ENCODE measurements at regions not wholly inside any gene's neighbourhood (a gene's known extent, or its start where the extent isn't known, plus 50 kb on each side); places are given as distances from the start of the nearest gene placed in this dataset.

DNA sequence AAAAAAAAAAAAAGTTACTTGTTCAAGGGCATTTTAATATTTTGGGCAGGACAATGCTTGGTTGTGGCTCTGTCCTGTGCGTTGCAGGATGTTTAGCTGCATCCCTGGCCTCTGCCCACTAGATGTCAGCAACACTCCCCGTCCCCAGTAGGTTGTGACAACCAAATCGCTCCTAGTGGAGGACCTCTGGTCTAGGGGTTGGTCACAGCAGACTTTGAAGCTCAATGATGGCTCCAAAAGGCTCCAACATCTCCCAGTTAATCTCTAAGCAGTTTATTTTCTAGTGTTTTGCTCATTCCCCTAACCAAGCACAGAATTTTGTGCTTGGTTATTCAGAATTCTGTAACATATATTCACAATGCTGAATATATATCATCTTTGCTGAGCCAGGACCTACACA lies 67.0 kb downstream of the CHRNA1 start:
- Histone ChIP-seq H3K4me1 (ENCODE audit: control insufficient read depth in 1 of 2, insufficient read depth in 2 of 2, low read length in 2 of 2) (peaks cover 4 to 17% of the 10 kb centered on the region in 2 experiments), H2AFZ (ENCODE audit: insufficient read depth, low read length, poor library complexity) (no peak overlapping the region)
- no CpG with 5 or more reads among the region's 3 CpGs for WGBS (ENCODE audit: extremely low coverage, insufficient coverage, insufficient read length)

DNA sequence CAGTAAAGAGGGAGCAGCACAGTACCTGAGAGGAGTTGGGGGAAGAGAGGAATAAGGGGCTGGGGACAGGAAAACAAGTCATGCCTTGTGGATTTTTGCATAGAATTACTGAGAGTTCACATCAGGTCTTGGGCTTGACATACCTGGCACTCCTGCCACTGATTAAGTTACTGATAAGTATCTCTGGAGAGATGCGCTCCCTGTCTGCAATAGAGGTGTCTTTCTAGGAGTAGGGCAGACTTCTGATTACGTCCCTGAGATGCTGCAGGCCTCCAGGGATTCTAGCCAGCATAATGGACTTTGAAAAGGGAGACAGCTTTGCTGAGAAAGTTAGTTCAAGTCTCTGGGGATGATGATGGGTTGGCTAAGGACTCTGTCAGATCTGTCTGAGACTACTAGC lies 69.4 kb downstream of the CHRNA1 start:
- Histone ChIP-seq H3K23ac (ENCODE audit: low read length) (no peak overlapping the region), H3K4me3 (ENCODE audit: low read depth, low read length) (no peak overlapping the region), H3K4ac (ENCODE audit: low read depth, low read length) (no peak overlapping the region), H2AK5ac (ENCODE audit: low read length) (no peak overlapping the region), H3K9ac (ENCODE audit: low read length) (no peak overlapping the region), H2AFZ (ENCODE audit: insufficient read depth, low read length, poor library complexity) (no peak overlapping the region), H4K91ac (ENCODE audit: low read depth, low read length) (no peak overlapping the region), H3K27ac (ENCODE audit: low read depth, low read length) (no peak overlapping the region), H3K79me2 (ENCODE audit: control insufficient read depth, insufficient read depth, low read length, poor library complexity) (no peaks in the 10 kb centered on the region), H3K79me1 (ENCODE audit: low read length) (peaks cover 2% of the 10 kb centered on the region), H3K9me3 (ENCODE audit: insufficient read depth, low read depth, low read length) (no peaks in the 10 kb centered on the region), H4K12ac (ENCODE audit: low read depth, low read length) (no peak overlapping the region), H3K4me1 (ENCODE audit: control insufficient read depth in 1 of 2, insufficient read depth in 2 of 2, low read length in 2 of 2) (peaks cover 7 to 19% of the 10 kb centered on the region in 2 experiments), H3K18ac (ENCODE audit: low read length) (no peak overlapping the region), H3K4me2 (ENCODE audit: low read length) (no peak overlapping the region), H2BK12ac (ENCODE audit: low read length) (no peak overlapping the region), H3K36me3 (ENCODE audit: control insufficient read depth in 1 of 2, insufficient read depth in 2 of 2, low read length in 2 of 2) (no peaks in the 10 kb centered on the region), H3K27me3 (ENCODE audit: insufficient read depth, low read length) (no peaks in the 10 kb centered on the region), H2BK5ac (ENCODE audit: low read depth, low read length, poor library complexity) (no peak overlapping the region), H4K8ac (ENCODE audit: low read depth, low read length) (no peak overlapping the region), H2BK120ac (ENCODE audit: insufficient read depth, low read length, poor library complexity) (no peak overlapping the region), H3K14ac (ENCODE audit: low read length) (no peak overlapping the region)
- peak; percentile 58 to 80 for DNase-seq
- no CpG with 5 or more reads among the region's 2 CpGs for WGBS (ENCODE audit: extremely low coverage, insufficient coverage, insufficient read length)

More for the DNA sequence above, 67.0 kb downstream of the CHRNA1 start:
- Histone ChIP-seq H3K36me3 (ENCODE audit: control insufficient read depth in 1 of 2, insufficient read depth in 2 of 2, low read length in 2 of 2) (no peaks in the 10 kb centered on the region), H3K9ac (ENCODE audit: low read length) (no peak overlapping the region), H3K4me2 (ENCODE audit: low read length) (no peak overlapping the region), H3K9me3 (ENCODE audit: insufficient read depth, low read depth, low read length) (no peaks in the 10 kb centered on the region), H3K4me3 (ENCODE audit: low read depth, low read length) (no peak overlapping the region), H3K18ac (ENCODE audit: low read length) (no peak overlapping the region), H3K79me1 (ENCODE audit: low read length) (peaks cover 2% of the 10 kb centered on the region), H3K79me2 (ENCODE audit: control insufficient read depth, insufficient read depth, low read length, poor library complexity) (no peaks in the 10 kb centered on the region), H4K12ac (ENCODE audit: low read depth, low read length) (no peak overlapping the region), H4K8ac (ENCODE audit: low read depth, low read length) (no peak overlapping the region), H3K14ac (ENCODE audit: low read length) (no peak overlapping the region), H2AK5ac (ENCODE audit: low read length) (no peak overlapping the region), H3K27ac (ENCODE audit: low read depth, low read length) (no peak overlapping the region), H2BK5ac (ENCODE audit: low read depth, low read length, poor library complexity) (no peak overlapping the region), H3K23ac (ENCODE audit: low read length) (no peak overlapping the region), H2BK120ac (ENCODE audit: insufficient read depth, low read length, poor library complexity) (no peak overlapping the region), H3K27me3 (ENCODE audit: insufficient read depth, low read length) (no peaks in the 10 kb centered on the region), H4K91ac (ENCODE audit: low read depth, low read length) (no peak overlapping the region), H2BK12ac (ENCODE audit: low read length) (no peak overlapping the region), H3K4ac (ENCODE audit: low read depth, low read length) (no peak overlapping the region)
- peak; percentile 66 to 87 for DNase-seq

DNA sequence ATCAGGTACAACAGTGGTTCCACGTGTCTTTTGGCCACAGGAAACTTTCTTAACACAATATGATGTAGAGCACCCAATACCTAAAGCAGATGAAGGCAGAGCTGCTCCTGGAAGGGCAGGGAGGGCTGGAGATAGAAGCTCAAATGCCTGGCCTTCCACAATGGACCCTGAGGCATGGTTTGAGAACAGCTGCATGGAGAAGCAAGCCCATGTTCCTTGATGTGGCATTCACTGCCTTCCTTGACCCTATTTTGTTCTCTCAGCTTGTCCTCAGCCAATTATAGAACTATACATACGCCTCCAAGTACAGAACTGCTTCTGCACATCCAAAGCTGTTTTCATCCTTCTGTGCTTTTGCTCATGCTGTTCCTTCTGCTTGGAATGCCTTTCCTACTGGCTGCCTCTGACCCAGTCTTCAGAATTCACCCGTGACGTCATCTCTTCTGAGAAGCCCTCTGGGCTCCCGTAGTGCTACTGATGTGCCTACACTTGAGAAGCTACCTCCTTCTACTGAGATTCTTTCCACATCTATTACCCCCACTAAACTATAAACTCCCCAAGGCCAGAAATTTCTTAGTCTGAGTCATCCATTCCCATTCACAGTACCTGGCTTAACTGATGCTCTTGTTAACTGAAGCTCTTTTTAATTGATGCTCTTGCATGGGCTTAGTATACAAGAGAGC lies 69.9 kb downstream of the CHRNA1 start:
- Histone ChIP-seq H2AFZ (ENCODE audit: insufficient read depth, low read length, poor library complexity) (no peak overlapping the region), H3K18ac (ENCODE audit: low read length) (no peak overlapping the region), H2BK5ac (ENCODE audit: low read depth, low read length, poor library complexity) (peak overlapping the region; percentile 0), H4K8ac (ENCODE audit: low read depth, low read length) (no peak overlapping the region), H3K14ac (ENCODE audit: low read length) (no peak overlapping the region), H3K9me3 (ENCODE audit: insufficient read depth, low read depth, low read length) (no peaks in the 10 kb centered on the region), H3K4me1 (ENCODE audit: control insufficient read depth in 1 of 2, insufficient read depth in 2 of 2, low read length in 2 of 2) (peaks cover 9 to 25% of the 10 kb centered on the region in 2 experiments), H4K91ac (ENCODE audit: low read depth, low read length) (peak overlapping the region; percentile 50), H4K12ac (ENCODE audit: low read depth, low read length) (no peak overlapping the region), H3K27me3 (ENCODE audit: insufficient read depth, low read length) (no peaks in the 10 kb centered on the region), H3K79me2 (ENCODE audit: control insufficient read depth, insufficient read depth, low read length, poor library complexity) (no peaks in the 10 kb centered on the region), H3K4me3 (ENCODE audit: low read depth, low read length) (no peak overlapping the region), H3K4ac (ENCODE audit: low read depth, low read length) (no peak overlapping the region), H2BK120ac (ENCODE audit: insufficient read depth, low read length, poor library complexity) (no peak overlapping the region), H2BK12ac (ENCODE audit: low read length) (no peak overlapping the region), H3K23ac (ENCODE audit: low read length) (no peak overlapping the region), H3K9ac (ENCODE audit: low read length) (no peak overlapping the region), H2AK5ac (ENCODE audit: low read length) (no peak overlapping the region), H3K79me1 (ENCODE audit: low read length) (peaks cover 5% of the 10 kb centered on the region), H3K4me2 (ENCODE audit: low read length) (no peak overlapping the region), H3K27ac (ENCODE audit: low read depth, low read length) (no peak overlapping the region), H3K36me3 (ENCODE audit: control insufficient read depth in 1 of 2, insufficient read depth in 2 of 2, low read length in 2 of 2) (no peaks in the 10 kb centered on the region)
- DNase-seq, result peak; percentile 93 to 98
- WGBS (ENCODE audit: extremely low coverage, insufficient coverage, insufficient read length), result no CpG with 5 or more reads among the region's 5 CpGs

DNA sequence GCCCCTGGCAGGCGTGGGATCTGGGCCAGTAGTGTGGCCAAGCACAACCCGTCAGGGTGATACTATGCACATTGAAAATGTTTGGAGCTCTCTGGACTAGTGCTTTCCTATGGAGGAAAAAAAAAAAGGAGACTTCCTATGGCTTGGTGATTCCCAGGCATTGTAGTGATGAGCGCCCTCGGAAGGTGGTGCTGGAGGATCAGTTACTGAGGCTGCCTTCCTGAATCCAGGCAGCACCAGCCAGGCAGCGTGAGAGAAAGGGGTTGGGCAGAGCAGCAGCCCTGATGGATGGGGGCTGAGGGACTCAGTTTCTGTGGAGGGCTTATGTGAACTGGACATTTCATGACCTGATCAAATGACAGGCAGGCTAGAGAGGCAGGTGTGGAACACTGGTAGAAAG lies 70.9 kb downstream of the CHRNA1 start:
- Histone ChIP-seq H3K9me3 (ENCODE audit: insufficient read depth, low read depth, low read length) (peaks cover 2% of the 10 kb centered on the region), H2AFZ (ENCODE audit: insufficient read depth, low read length, poor library complexity) (no peak overlapping the region), H2BK120ac (ENCODE audit: insufficient read depth, low read length, poor library complexity) (no peak overlapping the region), H4K8ac (ENCODE audit: low read depth, low read length) (no peak overlapping the region), H4K12ac (ENCODE audit: low read depth, low read length) (no peak overlapping the region), H3K79me1 (ENCODE audit: low read length) (peaks cover 5% of the 10 kb centered on the region), H3K4ac (ENCODE audit: low read depth, low read length) (no peak overlapping the region), H3K23ac (ENCODE audit: low read length) (no peak overlapping the region), H2AK5ac (ENCODE audit: low read length) (peak overlapping the region; percentile 42), H2BK5ac (ENCODE audit: low read depth, low read length, poor library complexity) (no peak overlapping the region), H3K4me3 (ENCODE audit: low read depth, low read length) (no peak overlapping the region), H3K79me2 (ENCODE audit: control insufficient read depth, insufficient read depth, low read length, poor library complexity) (no peaks in the 10 kb centered on the region), H3K14ac (ENCODE audit: low read length) (no peak overlapping the region), H3K9ac (ENCODE audit: low read length) (no peak overlapping the region), H4K91ac (ENCODE audit: low read depth, low read length) (no peak overlapping the region), H3K4me2 (ENCODE audit: low read length) (no peak overlapping the region), H3K4me1 (ENCODE audit: control insufficient read depth in 1 of 2, insufficient read depth in 2 of 2, low read length in 2 of 2) (peaks cover 9 to 25% of the 10 kb centered on the region in 2 experiments), H3K36me3 (ENCODE audit: control insufficient read depth in 1 of 2, insufficient read depth in 2 of 2, low read length in 2 of 2) (no peaks in the 10 kb centered on the region), H3K27ac (ENCODE audit: low read depth, low read length) (no peak overlapping the region), H2BK12ac (ENCODE audit: low read length) (peak overlapping the region; percentile 25), H3K27me3 (ENCODE audit: insufficient read depth, low read length) (no peaks in the 10 kb centered on the region), H3K18ac (ENCODE audit: low read length) (no peak overlapping the region)
- peak in 1 of 2 donors; percentile 32 for DNase-seq
- WGBS (ENCODE audit: extremely low coverage, insufficient coverage, insufficient read length), result no CpG with 5 or more reads among the region's 5 CpGs

Data from trophoblast cell (in vitro differentiated cells and primary cell).